Ovary (tissue), 3 donors: ENCODE measurements at regions not wholly inside any gene's neighbourhood (a gene's known extent, or its start where the extent isn't known, plus 50 kb on each side); places are given as distances from the start of the nearest gene placed in this dataset.

Experiments used
- EP300 ChIP-seq: sonication (generic); formaldehyde crosslinking; IDR thresholded peaks from one replicate; pipeline ENCODE4 v1.6.1; 2017; ENCODE audit warnings: antibody characterized with exemption
- TF ChIP-seq, protein P1 (sequence below), 3 donors: fragments of 450-650 bp in 2 of 3; fragments of 200-600 bp in 1 of 3; IDR thresholded peaks; one replicate each; pipeline versions ENCODE4 v1.5.1 to v1.8.0; 2016 to 2022; ENCODE audit warnings: antibody characterized with exemption in 3 of 3, mild to moderate bottlenecking in 1 of 3
- donor health status: DM: no; HTN: no; CAD: no.

- no peak for TF ChIP-seq EP300
- TF ChIP-seq, protein P1, sequence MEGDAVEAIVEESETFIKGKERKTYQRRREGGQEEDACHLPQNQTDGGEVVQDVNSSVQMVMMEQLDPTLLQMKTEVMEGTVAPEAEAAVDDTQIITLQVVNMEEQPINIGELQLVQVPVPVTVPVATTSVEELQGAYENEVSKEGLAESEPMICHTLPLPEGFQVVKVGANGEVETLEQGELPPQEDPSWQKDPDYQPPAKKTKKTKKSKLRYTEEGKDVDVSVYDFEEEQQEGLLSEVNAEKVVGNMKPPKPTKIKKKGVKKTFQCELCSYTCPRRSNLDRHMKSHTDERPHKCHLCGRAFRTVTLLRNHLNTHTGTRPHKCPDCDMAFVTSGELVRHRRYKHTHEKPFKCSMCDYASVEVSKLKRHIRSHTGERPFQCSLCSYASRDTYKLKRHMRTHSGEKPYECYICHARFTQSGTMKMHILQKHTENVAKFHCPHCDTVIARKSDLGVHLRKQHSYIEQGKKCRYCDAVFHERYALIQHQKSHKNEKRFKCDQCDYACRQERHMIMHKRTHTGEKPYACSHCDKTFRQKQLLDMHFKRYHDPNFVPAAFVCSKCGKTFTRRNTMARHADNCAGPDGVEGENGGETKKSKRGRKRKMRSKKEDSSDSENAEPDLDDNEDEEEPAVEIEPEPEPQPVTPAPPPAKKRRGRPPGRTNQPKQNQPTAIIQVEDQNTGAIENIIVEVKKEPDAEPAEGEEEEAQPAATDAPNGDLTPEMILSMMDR (IDR thresholded peaks at IDR 0.05), result no peak
These were observed 64.5 kb upstream of the PRPS1 start for GRCh38 chrX:107563824-107564223.
